ENCODE measurements at regions not wholly inside any gene's neighbourhood (a gene's known extent, or its start where the extent isn't known, plus 50 kb on each side); places are given as distances from the start of the nearest gene placed in this dataset.
"Not testable (repeated sequence)": the region's sequence is repeated elsewhere in the genome, so short reads cannot be mapped to it uniquely, and the experiment has no call there.

DNA sequence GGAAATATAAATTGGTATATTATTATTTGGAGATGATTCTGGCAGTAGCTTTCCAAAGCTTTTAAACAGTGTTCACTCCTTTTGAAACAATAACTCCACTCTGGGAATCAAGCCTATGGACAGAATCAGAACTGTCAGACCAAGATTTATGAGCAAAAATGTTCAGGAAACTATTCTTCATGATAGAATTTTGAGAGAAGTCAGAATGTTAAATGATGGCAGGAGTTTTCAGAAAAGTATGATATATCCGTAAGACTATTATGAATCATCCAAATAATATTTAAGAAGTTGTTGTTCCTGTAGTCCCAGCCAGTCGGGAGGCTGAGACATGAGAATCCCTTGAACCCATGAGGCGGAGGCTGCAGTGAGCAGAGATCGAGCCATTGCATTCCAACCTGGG is 50.5 kb upstream of the ADGRG2 start:
- no peak for DNase-seq

DNA sequence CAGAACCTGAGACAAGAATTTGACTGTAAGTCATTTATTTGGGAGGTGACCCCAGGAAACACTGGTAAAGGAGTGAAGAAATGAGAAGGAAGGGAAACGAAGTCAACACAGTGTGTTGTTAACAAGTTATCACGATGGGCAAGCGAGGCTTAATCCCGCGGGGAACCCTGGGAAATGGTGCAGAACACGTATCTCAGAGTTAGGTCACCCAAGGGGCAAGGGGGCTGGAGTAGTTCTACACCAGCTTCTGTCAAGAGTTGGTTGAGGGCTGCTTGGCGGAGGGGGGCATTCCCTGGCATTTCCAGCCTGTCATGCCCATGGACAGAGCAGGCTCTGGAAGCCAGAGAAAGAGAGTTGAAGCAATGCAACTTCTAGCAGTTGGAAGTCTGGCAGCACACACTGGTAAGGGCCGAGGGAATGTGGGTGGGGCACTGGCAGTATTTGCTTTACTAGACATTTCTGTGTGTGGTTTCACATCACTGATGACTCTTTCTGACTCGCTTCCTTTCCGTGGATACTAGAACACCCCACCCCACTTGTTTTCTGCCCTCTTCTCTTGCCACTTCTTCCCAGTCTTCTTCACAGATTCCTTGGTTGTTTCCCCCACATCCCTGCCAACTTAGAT is 52.2 kb upstream of the ADGRG2 start:
- DNase-seq, result no peak

DNA sequence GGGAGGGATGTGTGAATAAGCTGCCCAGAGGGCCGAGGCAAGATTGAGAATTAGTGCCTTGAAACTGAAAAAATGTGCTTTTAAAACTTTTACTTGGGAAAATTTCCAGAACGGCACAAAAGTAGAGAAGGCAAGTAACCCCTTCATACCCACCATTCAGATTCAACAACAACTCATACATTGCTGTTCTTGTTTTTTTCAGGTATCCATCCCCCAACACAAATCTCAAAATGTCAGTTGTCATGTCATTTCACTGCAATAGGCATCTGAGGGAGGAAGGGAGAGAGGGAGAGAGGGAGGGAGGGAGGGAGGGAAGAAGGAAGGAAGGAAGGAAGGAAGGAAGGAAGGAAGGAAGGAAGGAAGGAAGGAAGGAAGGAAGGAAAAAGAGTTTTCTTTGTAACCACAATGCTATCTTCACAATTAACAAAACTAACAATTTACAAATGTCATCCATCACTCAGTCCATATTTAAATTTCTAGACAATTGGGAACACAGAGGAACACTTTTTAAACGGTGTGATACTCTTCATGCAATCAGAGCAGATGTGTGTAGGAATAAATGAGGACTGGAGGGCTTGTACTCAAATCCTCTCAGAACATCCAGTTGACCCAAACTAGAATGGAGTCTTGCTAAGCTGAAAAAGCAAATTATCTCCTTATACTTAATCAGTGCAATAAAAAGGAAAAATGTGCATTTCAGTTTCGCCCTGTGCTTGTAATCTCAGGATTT is 54.8 kb upstream of the ADGRG2 start:
- DNase-seq, result no peak

DNA sequence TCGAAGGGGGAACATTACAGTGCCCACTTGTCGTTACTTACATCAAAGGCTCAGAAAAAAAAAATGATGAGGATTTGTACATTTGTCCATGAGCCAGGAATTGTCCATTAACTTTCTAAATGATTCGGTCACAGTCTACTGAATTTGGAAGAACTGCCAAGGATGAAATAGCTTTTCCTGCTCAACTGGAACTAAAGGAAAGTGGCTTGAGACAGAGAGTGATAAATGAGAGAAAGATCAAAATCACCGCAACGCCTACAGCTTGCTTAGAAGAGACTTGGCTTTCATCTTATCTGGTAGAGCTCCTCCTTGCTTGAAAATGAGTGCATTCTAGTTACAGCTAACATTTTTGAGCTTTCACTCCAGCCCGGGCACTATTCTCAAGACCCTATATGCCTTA is 55.5 kb upstream of the ADGRG2 start:
- DNase-seq, result no peak

DNA sequence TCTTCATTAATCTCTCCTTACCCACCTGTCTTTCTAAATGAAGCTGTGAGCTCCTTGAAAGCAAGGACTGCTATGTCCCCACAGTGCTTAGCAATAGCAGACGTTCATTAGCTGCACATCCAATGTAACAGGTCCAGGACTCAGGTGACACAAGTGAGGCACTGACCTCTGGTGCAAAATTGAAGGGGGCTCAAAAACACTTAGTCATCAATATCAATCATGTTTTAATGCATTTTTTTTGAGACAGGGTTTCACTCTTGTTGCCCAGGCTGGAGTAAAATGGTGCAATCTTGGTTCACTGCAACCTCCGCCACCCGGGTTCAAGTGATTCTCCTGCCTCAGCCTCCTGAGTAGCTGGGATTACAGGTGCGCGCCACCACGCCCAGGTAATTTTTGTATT is 56.1 kb upstream of the ADGRG2 start:
- no peak for DNase-seq

DNA sequence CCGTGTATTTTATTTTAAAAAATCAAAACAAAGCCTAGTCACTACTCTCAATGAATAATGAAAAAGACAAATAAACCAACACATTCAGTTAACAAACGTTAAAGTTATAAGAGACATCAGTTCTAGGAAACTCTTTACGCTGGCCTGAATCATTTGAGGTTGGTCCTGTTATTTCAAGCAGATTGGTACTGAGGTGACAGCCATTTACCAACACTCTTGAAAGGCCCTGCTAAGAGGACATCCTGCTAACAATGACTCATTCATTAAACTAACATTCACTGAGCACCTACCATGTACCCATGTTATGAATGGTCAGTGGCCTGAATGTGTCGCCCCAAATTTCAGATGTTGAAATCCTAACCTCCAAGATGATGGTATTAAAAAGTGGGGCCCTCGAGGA is 57.1 kb upstream of the ADGRG2 start:
- DNase-seq, result no peak

- no peak for DNase-seq
Observed at GRCh38 chrX:19181345-19181744, 59.1 kb upstream of the ADGRG2 start.

GRCh38 chrX:19182785-19183184 is 60.5 kb upstream of the ADGRG2 start:
- no peak for DNase-seq

DNA sequence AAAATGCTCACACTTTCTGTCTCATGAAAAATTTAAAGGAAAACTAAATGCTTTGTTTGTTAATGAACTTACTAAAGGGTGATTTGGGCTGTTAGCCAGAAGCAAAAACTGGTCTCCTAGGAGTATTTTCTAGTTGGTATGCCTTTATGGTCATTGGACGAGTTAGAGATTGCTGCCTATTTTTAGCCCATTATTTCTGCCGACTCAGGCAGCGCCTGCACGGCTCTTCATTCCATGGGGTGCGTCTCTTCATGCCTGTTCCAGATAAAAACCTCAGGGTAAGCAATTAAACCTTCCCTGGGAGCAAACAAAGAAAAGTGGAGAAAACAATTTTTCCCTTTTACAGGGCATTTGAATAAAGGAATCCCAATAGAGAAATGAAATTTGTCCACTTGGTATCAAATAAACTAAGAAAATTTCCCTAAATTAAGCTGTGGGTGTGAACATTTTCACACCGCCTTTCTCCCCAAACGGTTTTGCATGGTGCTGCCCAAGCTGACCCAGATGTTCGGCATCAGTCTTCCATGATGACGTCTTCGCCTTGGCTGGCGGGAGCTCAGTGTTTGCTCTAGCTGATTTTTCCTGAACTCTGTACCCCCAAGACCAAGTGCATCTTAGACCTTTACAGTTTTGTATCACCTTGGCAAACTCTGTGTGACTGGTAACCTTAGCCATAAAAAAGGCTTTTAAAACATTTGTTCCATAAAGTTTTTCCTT is 61.7 kb upstream of the ADGRG2 start:
- DNase-seq, result no peak

GRCh38 chrX:19188566-19188965 is 66.3 kb upstream of the ADGRG2 start:
- no peak for DNase-seq

GRCh38 chrX:19190902-19191301 is 68.6 kb upstream of the ADGRG2 start:
- peak in 1 of 5 experiments; percentile 69 for DNase-seq

GRCh38 chrX:19193565-19193964 is 71.3 kb upstream of the ADGRG2 start:
- no peak for DNase-seq

DNA sequence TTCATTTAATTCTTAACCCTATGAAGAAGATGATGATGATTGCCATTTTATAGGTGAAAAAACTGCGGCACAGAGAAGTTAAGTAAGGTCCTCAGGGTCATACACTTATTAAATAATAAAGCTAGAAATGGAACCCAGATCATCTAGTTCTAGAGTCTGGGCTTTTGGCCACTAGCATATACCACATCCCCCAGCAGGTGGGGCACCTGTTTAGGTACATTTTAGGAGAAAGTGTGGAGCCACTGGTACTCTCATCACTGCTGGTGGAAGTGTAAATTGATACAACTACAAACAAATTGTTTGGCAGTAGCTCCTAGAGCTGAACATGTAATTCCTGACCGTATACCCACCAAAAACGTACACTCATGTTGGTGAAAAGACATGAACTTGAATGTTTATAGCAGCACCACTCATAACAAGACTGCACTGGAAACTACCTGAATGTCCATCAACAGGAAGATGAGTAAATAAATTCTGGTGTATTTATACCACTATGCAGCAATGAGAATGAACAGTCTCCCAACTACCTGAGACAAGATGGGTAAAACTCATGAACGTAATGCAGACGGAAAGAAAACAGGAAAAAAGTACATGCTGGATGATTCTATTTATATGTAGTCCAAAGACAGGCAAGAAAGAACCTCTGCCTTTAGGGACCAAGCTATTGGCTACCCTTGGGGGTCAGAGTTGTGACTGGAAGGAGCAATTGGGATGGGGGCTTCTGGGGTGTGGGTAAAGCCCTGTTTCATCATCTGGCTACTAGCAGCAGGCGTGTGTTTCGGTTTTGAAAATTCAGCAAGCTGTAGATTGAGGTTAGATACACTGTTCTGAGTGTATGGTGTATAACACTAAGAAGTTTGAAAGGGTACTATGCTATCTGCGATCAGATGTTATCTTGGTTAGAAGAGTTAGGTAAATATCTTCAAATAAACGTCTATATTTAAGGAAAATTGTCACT is 72.3 kb upstream of the ADGRG2 start:
- peak in 1 of 5 experiments; percentile 81 for DNase-seq

GRCh38 chrX:19195243-19195610 is 73.0 kb upstream of the ADGRG2 start:
- peak in 1 of 5 experiments; percentile 74 for DNase-seq

DNA sequence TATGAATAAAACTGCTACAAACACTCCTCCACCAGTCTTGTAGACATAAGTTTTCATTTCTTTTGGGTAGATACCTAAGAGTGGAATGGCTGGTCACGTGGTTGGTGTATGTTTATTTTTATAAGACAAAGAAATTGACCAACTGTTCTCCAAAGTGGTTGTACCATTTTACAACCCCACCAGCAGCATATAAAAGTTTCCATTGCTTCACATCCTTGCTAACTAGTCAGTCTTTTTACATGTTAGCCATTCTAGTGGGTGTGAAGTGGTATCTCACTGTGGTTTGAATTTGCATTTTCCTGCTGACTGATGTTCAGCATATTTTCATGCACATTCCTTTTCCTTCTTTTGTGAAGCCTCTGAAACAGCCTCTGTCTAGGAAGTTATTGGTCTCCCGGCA is 76.2 kb upstream of the ADGRG2 start:
- peak in 1 of 5 experiments; percentile 55 for DNase-seq

- DNase-seq, result no peak
Observed at GRCh38 chrX:19202171-19202570, 79.9 kb upstream of the ADGRG2 start.

GRCh38 chrX:19204636-19205035 is 82.4 kb upstream of the ADGRG2 start:
- DNase-seq, result no peak

DNA sequence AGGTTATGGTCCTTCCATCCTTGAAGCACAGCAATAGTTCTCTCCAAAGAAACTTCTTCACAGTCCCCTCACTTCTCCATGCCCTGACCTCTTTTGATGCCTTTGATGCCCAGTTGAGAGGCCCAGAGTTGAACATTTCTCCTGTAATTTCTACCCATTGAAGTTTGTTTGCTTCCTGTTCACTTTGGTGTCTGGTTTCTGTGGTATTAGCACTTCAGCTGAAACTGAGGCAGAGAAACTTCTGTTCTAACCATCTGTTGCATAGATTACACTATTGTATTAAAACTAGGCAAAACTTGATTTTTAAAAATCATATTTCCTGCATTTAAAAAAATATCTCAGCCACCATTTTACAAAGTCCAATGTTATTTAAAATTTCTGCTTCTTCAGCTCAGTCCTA is 89.8 kb upstream of the ADGRG2 start:
- peak in 1 of 5 experiments; percentile 76 for DNase-seq

- no peak for DNase-seq
Observed at GRCh38 chrX:19213610-19214152, 91.4 kb upstream of the ADGRG2 start.

DNA sequence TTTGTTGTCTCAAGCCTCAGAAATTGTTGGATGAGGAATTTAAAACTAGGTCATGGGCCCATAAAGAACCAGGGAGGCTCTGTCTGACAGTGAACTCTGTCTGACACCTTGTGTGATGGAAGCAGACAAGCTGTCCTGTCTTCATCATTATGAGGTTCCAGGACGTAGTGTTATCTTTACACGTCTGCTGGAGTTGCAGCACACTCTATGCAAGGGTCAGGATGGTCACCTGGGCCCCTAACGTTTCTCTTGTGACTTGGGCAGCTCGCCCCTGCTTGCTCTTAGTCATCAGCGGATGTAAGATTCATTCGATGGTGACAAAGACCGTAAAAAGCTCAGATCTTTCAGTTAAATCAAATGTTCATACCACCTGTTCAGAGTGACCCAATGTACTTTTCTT is 92.0 kb upstream of the ADGRG2 start:
- DNase-seq, result no peak

DNA sequence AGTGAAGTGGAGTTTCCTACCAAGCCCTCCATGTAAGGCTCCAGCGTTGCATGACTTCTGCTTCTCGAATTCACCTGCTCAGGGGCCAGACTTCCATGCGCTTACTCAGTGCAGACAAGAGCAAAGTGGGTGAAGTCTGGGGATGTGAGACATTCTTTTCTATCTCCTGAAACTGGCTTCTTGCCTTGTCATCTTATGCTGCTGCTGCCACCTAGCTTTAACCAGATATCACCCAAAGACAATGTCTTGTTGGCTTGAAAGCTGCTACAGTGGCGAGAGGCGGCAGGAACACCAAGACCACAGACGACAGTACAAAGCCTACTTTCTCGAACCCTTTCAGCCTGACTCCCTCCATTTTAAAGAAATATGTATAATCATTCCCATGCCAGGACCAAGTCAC is 103.6 kb upstream of the ADGRG2 start:
- peak in 1 of 5 experiments; percentile 75 for DNase-seq

DNA sequence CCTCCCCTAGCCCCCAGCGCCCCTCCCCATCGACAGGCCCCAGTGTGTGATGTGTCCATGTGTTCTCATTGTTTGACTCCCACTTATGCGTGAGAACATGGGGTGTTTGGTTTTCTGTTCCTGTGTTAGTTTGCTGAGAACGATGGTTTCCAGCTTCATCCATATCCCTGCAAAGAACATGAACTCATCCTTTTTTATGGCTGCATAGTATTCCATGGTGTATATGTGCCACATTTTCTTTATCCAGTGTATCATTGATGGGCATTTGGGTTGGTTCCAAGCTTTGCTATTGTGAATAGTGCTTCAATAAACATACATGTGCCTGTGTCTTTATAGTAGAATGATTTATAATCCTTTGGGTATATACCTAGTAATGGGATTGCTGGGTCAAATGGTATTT is 107.6 kb upstream of the ADGRG2 start:
- not testable (repeated sequence) for DNase-seq

- no peak for DNase-seq
Observed at GRCh38 chrX:19237901-19238300, 105.8 kb upstream of the PDHA1 start.
